ENCODE measurements at regions not wholly inside any gene's neighbourhood (a gene's known extent, or its start where the extent isn't known, plus 50 kb on each side); places are given as distances from the start of the nearest gene placed in this dataset.

- H4K91ac ChIP-seq (ENCODE audit: insufficient read length, low read depth, low read length): no peak overlapping the region
- Mint-ChIP-seq H3K4me1 (peaks cover 9 to 15% of the 10 kb centered on the region in 2 experiments), H3K4me3 (no peak overlapping the region), H3K27me3 (ENCODE audit: low read depth) (peaks cover 57% of the 10 kb centered on the region), H3K27ac (no peak overlapping the region), H3K36me3 (ENCODE audit: insufficient read depth in 1 of 3, low read depth in 3 of 3) (no peaks in the 10 kb centered on the region), H3K9me3 (no peaks in the 10 kb centered on the region)
- no peak overlapping the region for H4K8ac ChIP-seq (replicated peaks; ENCODE audit: insufficient read length, low read depth, low read length)
- no peak overlapping the region for H2BK15ac ChIP-seq (ENCODE audit: low read depth, low read length)
- no peaks in the 10 kb centered on the region for H4K20me1 ChIP-seq (ENCODE audit: control insufficient read depth, insufficient read depth, insufficient read length)
- no peak overlapping the region for H2BK12ac ChIP-seq (ENCODE audit: insufficient read length, low read depth, low read length)
- H3K56ac ChIP-seq (ENCODE audit: insufficient read length, low read depth, low read length): no peak overlapping the region
- no peaks in the 10 kb centered on the region for H3K79me1 ChIP-seq (ENCODE audit: insufficient read depth, low read depth, low read length, poor library complexity, severe bottlenecking)
- TF ChIP-seq, protein P1, sequence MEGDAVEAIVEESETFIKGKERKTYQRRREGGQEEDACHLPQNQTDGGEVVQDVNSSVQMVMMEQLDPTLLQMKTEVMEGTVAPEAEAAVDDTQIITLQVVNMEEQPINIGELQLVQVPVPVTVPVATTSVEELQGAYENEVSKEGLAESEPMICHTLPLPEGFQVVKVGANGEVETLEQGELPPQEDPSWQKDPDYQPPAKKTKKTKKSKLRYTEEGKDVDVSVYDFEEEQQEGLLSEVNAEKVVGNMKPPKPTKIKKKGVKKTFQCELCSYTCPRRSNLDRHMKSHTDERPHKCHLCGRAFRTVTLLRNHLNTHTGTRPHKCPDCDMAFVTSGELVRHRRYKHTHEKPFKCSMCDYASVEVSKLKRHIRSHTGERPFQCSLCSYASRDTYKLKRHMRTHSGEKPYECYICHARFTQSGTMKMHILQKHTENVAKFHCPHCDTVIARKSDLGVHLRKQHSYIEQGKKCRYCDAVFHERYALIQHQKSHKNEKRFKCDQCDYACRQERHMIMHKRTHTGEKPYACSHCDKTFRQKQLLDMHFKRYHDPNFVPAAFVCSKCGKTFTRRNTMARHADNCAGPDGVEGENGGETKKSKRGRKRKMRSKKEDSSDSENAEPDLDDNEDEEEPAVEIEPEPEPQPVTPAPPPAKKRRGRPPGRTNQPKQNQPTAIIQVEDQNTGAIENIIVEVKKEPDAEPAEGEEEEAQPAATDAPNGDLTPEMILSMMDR (conservative IDR thresholded peaks at IDR 0.05): no peak
- H3K27me3 ChIP-seq (ENCODE audit: insufficient read depth, low read length): no peaks in the 10 kb centered on the region; the same call in 1 of the 2 replicates
- H4K5ac ChIP-seq (ENCODE audit: insufficient read length, low read depth, low read length): no peak overlapping the region
- no peak overlapping the region for H2AFZ ChIP-seq (ENCODE audit: low read length)
- DNase-seq: peak; percentile 26
- no peak overlapping the region for H3K4ac ChIP-seq (ENCODE audit: low read depth, low read length)
- H2BK5ac ChIP-seq (ENCODE audit: insufficient read length, low read length): no peak overlapping the region
- H3K4me1 ChIP-seq (ENCODE audit: insufficient read depth, low read length): no peaks in the 10 kb centered on the region
- H3K23me2 ChIP-seq (ENCODE audit: insufficient read length, low read depth, low read length, poor library complexity, severe bottlenecking): no peaks in the 10 kb centered on the region
- no peak overlapping the region for H3T11ph ChIP-seq (ENCODE audit: low read length)
- no peak overlapping the region for H3K14ac ChIP-seq (ENCODE audit: insufficient read depth, low read length)
- H2AK5ac ChIP-seq (ENCODE audit: insufficient read length, low read length): no peak overlapping the region
- no peak overlapping the region for H2BK120ac ChIP-seq (ENCODE audit: low read depth, low read length, poor library complexity, severe bottlenecking)
- H2BK20ac ChIP-seq (ENCODE audit: low read depth, low read length, poor library complexity, severe bottlenecking): no peak overlapping the region
- WGBS (ENCODE audit: extremely low coverage, insufficient read length, low lambda C conversion rate): no CpG with 5 or more reads among the region's 4 CpGs
- no peak overlapping the region for H3K9ac ChIP-seq (ENCODE audit: extremely low read depth, insufficient read length, low read length)
- H3K27ac ChIP-seq (ENCODE audit: insufficient read length, low read depth, low read length): no peak overlapping the region
- H3K18ac ChIP-seq (ENCODE audit: insufficient read length, low read depth, low read length): no peak overlapping the region
- H3K9me3 ChIP-seq (ENCODE audit: control insufficient read depth, low read depth, low read length): no peaks in the 10 kb centered on the region
- H3K4me2 ChIP-seq (ENCODE audit: insufficient read depth, insufficient read length, low read length): no peak overlapping the region
- no peak overlapping the region for H3K23ac ChIP-seq (ENCODE audit: insufficient read length, low read depth, low read length)
- H3K79me2 ChIP-seq (ENCODE audit: insufficient read depth, low read length): no peaks in the 10 kb centered on the region
These were observed 55.0 kb upstream of the SYT6 start for GRCh38 chr1:114208714-114209113.
